Ishikawa (cell line): ENCODE measurements at regions not wholly inside any gene's neighbourhood (a gene's known extent, or its start where the extent isn't known, plus 50 kb on each side); places are given as distances from the start of the nearest gene placed in this dataset.

Experiments used
- CREB1 ChIP-seq: IDR thresholded peaks from 2 replicates; pipeline ENCODE4 v1.6.1; 2012; ENCODE audit warnings: low read depth
- EP300 ChIP-seq: IDR thresholded peaks from 2 replicates; pipeline ENCODE4 v1.6.1; 2012; ENCODE audit warnings: borderline replicate concordance
- NFIC ChIP-seq: IDR thresholded peaks from 2 replicates; pipeline ENCODE4 v1.6.1; 2012
- YY1 ChIP-seq: IDR thresholded peaks from 2 replicates; pipeline ENCODE4 v1.6.1; 2012; ENCODE audit warnings: low read depth
- TF ChIP-seq, protein P1 (sequence below): IDR thresholded peaks from 2 replicates; pipeline ENCODE4 v1.6.1; 2012
- TF ChIP-seq, protein P2 (sequence below): IDR thresholded peaks from 2 replicates; pipeline ENCODE4 v1.6.1; 2012; ENCODE audit warnings: low read depth, mild to moderate bottlenecking

DNA sequence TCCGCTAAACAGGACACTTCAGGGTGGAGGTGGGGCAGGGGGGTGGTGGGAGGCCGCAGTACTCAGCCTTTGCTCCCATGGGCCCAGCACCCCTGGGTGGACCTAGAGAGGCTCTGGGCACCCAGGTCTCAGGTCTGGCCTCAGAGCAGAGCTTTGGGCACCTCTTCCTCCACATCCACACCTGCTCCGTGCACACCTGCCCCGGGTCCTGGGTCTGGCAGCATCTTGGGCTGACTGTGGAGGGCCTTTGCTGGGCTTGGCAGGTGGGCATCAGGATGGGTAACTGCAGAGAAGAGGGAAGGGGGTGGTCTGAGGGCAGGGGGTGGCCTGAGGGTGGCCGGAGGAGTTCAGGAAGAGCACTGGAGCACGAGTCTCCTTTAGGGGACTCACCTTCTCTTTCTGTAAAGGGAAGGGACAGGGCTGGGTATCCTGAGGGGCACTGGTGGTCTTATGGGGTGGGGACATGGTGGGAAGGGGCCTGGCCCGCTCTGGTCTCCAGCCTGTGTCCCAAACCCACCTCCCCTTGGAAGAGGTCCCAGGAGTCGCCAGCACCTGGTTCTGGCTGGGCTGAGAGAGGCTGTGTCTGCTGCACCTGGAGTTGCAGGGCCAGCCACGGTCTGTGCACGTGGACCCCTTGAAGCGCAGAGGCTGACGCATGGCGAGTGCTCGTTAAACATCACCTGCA is 106.7 kb upstream of the IER5L start:
- TF ChIP-seq EP300: no peak
- TF ChIP-seq YY1: no peak
- TF ChIP-seq, protein P1, sequence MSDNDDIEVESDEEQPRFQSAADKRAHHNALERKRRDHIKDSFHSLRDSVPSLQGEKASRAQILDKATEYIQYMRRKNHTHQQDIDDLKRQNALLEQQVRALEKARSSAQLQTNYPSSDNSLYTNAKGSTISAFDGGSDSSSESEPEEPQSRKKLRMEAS: no peak
- no peak for TF ChIP-seq CREB1
- no peak for TF ChIP-seq NFIC
- TF ChIP-seq, protein P2, sequence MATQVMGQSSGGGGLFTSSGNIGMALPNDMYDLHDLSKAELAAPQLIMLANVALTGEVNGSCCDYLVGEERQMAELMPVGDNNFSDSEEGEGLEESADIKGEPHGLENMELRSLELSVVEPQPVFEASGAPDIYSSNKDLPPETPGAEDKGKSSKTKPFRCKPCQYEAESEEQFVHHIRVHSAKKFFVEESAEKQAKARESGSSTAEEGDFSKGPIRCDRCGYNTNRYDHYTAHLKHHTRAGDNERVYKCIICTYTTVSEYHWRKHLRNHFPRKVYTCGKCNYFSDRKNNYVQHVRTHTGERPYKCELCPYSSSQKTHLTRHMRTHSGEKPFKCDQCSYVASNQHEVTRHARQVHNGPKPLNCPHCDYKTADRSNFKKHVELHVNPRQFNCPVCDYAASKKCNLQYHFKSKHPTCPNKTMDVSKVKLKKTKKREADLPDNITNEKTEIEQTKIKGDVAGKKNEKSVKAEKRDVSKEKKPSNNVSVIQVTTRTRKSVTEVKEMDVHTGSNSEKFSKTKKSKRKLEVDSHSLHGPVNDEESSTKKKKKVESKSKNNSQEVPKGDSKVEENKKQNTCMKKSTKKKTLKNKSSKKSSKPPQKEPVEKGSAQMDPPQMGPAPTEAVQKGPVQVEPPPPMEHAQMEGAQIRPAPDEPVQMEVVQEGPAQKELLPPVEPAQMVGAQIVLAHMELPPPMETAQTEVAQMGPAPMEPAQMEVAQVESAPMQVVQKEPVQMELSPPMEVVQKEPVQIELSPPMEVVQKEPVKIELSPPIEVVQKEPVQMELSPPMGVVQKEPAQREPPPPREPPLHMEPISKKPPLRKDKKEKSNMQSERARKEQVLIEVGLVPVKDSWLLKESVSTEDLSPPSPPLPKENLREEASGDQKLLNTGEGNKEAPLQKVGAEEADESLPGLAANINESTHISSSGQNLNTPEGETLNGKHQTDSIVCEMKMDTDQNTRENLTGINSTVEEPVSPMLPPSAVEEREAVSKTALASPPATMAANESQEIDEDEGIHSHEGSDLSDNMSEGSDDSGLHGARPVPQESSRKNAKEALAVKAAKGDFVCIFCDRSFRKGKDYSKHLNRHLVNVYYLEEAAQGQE: no peak
